GM18907 (cell line): ENCODE measurements at regions not wholly inside any gene's neighbourhood (a gene's known extent, or its start where the extent isn't known, plus 50 kb on each side); places are given as distances from the start of the nearest gene placed in this dataset.
"Not testable (repeated sequence)": the region's sequence is repeated elsewhere in the genome, so short reads cannot be mapped to it uniquely, and the experiment has no call there.

ENCODE experiments used
- ATAC-seq: cut with Tn5 transposase; IDR thresholded peaks from one replicate; pipeline ENCODE4 v1.9.1; 2021; ENCODE audit warnings: mild to moderate bottlenecking, moderate library complexity; ENCODE audit not compliant: unreplicated experiment

GRCh38 chr18:5830902-5831301 lies 64.4 kb downstream of the TMEM200C start:
- ATAC-seq: not testable (repeated sequence)

GRCh38 chr18:5828913-5829312 lies 66.4 kb downstream of the TMEM200C start:
- no peak for ATAC-seq

GRCh38 chr18:5825663-5826062 lies 69.7 kb downstream of the TMEM200C start:
- ATAC-seq: no peak

- no peak for ATAC-seq
These were observed 70.8 kb downstream of the TMEM200C start for GRCh38 chr18:5824370-5824984.

GRCh38 chr18:5817816-5818215 lies 77.5 kb downstream of the TMEM200C start:
- ATAC-seq: no peak

GRCh38 chr18:5806860-5807259 lies 88.5 kb downstream of the TMEM200C start:
- ATAC-seq: no peak

- no peak for ATAC-seq
These were observed 107.4 kb downstream of the TMEM200C start for GRCh38 chr18:5787936-5788335.

GRCh38 chr18:5779922-5780321 lies 115.4 kb downstream of the TMEM200C start:
- ATAC-seq: no peak

GRCh38 chr18:5772306-5773105 lies 122.8 kb downstream of the TMEM200C start:
- ATAC-seq: no peak

- no peak for ATAC-seq
These were observed 124.0 kb downstream of the TMEM200C start for GRCh38 chr18:5771343-5771742.

GRCh38 chr18:5770176-5770575 lies 125.1 kb downstream of the TMEM200C start:
- no peak for ATAC-seq

GRCh38 chr18:5768454-5768853 lies 126.9 kb downstream of the TMEM200C start:
- ATAC-seq: no peak

- ATAC-seq: no peak
These were observed 136.1 kb downstream of the TMEM200C start for GRCh38 chr18:5759194-5759593.

GRCh38 chr18:5756823-5757222 lies 138.5 kb downstream of the TMEM200C start:
- ATAC-seq: no peak

- no peak for ATAC-seq
These were observed 147.6 kb downstream of the TMEM200C start for GRCh38 chr18:5747678-5748077.

GRCh38 chr18:5746844-5747243 lies 148.5 kb downstream of the TMEM200C start:
- peak; percentile 44 for ATAC-seq

- ATAC-seq: no peak
These were observed 150.7 kb downstream of the TMEM200C start for GRCh38 chr18:5744659-5745058.

GRCh38 chr18:5738526-5738925 lies 156.8 kb downstream of the TMEM200C start:
- no peak for ATAC-seq

- no peak for ATAC-seq
These were observed 163.0 kb downstream of the TMEM200C start for GRCh38 chr18:5732318-5732717.

- no peak for ATAC-seq
These were observed 165.2 kb downstream of the TMEM200C start for GRCh38 chr18:5729983-5730699.

- no peak for ATAC-seq
These were observed 166.8 kb downstream of the TMEM200C start for GRCh38 chr18:5728531-5728930.

- no peak for ATAC-seq
These were observed 169.3 kb downstream of the TMEM200C start for GRCh38 chr18:5726011-5726410.
